Stomach (tissue), 4 donors: ENCODE measurements at regions not wholly inside any gene's neighbourhood (a gene's known extent, or its start where the extent isn't known, plus 50 kb on each side); places are given as distances from the start of the nearest gene placed in this dataset.

ENCODE experiments used
- EP300 ChIP-seq: sonication (generic); formaldehyde crosslinking; IDR thresholded peaks from one replicate; pipeline ENCODE4 v1.6.1; 2017; ENCODE audit warnings: antibody characterized with exemption
- POLR2A ChIP-seq, 4 donors: fragments of 450-650 bp; IDR thresholded peaks; one replicate each; pipeline ENCODE4 v1.6.1; 2016; ENCODE audit warnings: antibody characterized with exemption in 4 of 4, control low read depth in 2 of 4, mild to moderate bottlenecking in 1 of 4, moderate library complexity in 1 of 4
- POLR2AphosphoS5 ChIP-seq, 3 donors: sonication (generic); formaldehyde crosslinking; IDR thresholded peaks; one replicate each; pipeline ENCODE4 v1.6.1; 2016; ENCODE audit warnings: antibody characterized with exemption in 3 of 3
- TF ChIP-seq, protein P1 (sequence below), 7 experiments: fragments of 450-650 bp in 4 of 7; fragments of 200-600 bp in 3 of 7; sonication (generic) in 3 of 7; IDR thresholded peaks; one replicate each; pipeline ENCODE4 v1.5.1; 2016 to 2019; ENCODE audit warnings: antibody characterized with exemption in 7 of 7, control low read depth in 2 of 7, mild to moderate bottlenecking in 1 of 7

- TF ChIP-seq POLR2A (IDR thresholded peaks at IDR 0.05): no peak
- TF ChIP-seq, protein P1, sequence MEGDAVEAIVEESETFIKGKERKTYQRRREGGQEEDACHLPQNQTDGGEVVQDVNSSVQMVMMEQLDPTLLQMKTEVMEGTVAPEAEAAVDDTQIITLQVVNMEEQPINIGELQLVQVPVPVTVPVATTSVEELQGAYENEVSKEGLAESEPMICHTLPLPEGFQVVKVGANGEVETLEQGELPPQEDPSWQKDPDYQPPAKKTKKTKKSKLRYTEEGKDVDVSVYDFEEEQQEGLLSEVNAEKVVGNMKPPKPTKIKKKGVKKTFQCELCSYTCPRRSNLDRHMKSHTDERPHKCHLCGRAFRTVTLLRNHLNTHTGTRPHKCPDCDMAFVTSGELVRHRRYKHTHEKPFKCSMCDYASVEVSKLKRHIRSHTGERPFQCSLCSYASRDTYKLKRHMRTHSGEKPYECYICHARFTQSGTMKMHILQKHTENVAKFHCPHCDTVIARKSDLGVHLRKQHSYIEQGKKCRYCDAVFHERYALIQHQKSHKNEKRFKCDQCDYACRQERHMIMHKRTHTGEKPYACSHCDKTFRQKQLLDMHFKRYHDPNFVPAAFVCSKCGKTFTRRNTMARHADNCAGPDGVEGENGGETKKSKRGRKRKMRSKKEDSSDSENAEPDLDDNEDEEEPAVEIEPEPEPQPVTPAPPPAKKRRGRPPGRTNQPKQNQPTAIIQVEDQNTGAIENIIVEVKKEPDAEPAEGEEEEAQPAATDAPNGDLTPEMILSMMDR (IDR thresholded peaks at IDR 0.05): no peak
- no peak for TF ChIP-seq POLR2AphosphoS5 (IDR thresholded peaks at IDR 0.05)
- no peak for TF ChIP-seq EP300
These were observed 1077.4 kb downstream of the EPHA3 start for GRCh38 chr3:90184861-90185260.
